IMR-90 (cell line): ENCODE measurements at regions not wholly inside any gene's neighbourhood (a gene's known extent, or its start where the extent isn't known, plus 50 kb on each side); places are given as distances from the start of the nearest gene placed in this dataset.
A peak's percentile ranks its signal among the peaks of the same experiment; 100 is the strongest.

ENCODE experiments used
- ATAC-seq: fragments of 200-7000 bp; cut with Tn5 transposase; 2 replicates; pipeline ENCODE4 v1.9.1; 2020; ENCODE audit warnings: low read depth, mild to moderate bottlenecking, moderate library complexity
- BruUV-seq: library from RNA; stranded (reverse); fragments of 400-500 nt; replicated peaks from 2 replicates; lab custom pipeline; 2021; lab: Mats Ljungman, UMichigan
- CTCF ChIA-PET: fragments of 300-600 bp; formaldehyde crosslinking; extraction: SDS; loops from one replicate; lab custom pipeline; 2021; ENCODE audit warnings: antibody characterized with exemption; lab: Yijun Ruan, JAX
- POLR2A ChIA-PET: fragments of 300-600 bp; sonication (Branson Sonifier 250); formaldehyde crosslinking; loops from one replicate; lab custom pipeline; 2022; ENCODE audit warnings: antibody characterized with exemption; ENCODE audit not compliant: unreplicated experiment; lab: Charles Lee
- DNase-seq: peaks from one replicate; pipeline ENCODE4 v3.0.0; 2013
- H2AFZ ChIP-seq: replicated peaks from 2 replicates; pipeline ENCODE3; 2013; ENCODE audit warnings: low read length, mild to moderate bottlenecking; ENCODE audit not compliant: poor library complexity
- H2AK5ac ChIP-seq: 2 replicates; pipeline ENCODE4 v1.6.1; 2013; ENCODE audit warnings: low read depth, low read length, inconsistent platforms
- H2AK9ac ChIP-seq: replicated peaks from 2 replicates; pipeline ENCODE3; 2013; ENCODE audit warnings: mild to moderate bottlenecking, low read depth, low read length, moderate library complexity; ENCODE audit not compliant: poor library complexity
- H2BK120ac ChIP-seq: 2 replicates; pipeline ENCODE4 v1.6.1; 2013; ENCODE audit warnings: low read depth, low read length, inconsistent platforms
- H2BK15ac ChIP-seq: 3 replicates; pipeline ENCODE4 v1.6.1; 2013; ENCODE audit warnings: low read depth, low read length, inconsistent platforms
- H2BK20ac ChIP-seq: 2 replicates; pipeline ENCODE4 v1.6.1; 2013; ENCODE audit warnings: low read depth, mild to moderate bottlenecking, inconsistent platforms, low read length, moderate library complexity
- H2BK5ac ChIP-seq: 2 replicates; pipeline ENCODE4 v1.6.1; 2013; ENCODE audit warnings: mild to moderate bottlenecking, low read depth, low read length, inconsistent platforms; ENCODE audit not compliant: poor library complexity, severe bottlenecking
- H3K14ac ChIP-seq: replicated peaks from 2 replicates; pipeline ENCODE4 v1.6.1; 2013; ENCODE audit warnings: low read depth, low read length, inconsistent platforms
- H3K18ac ChIP-seq: 2 replicates; pipeline ENCODE4 v1.6.1; 2013; ENCODE audit warnings: low read depth, low read length, control low read depth
- H3K23ac ChIP-seq: 2 replicates; pipeline ENCODE4 v1.6.1; 2013; ENCODE audit warnings: low read depth, low read length, inconsistent platforms
- H3K27ac ChIP-seq: 2 replicates; pipeline ENCODE4 v1.5.1; 2013; ENCODE audit warnings: mild to moderate bottlenecking, control low read depth, low read length; ENCODE audit not compliant: insufficient read depth
- H3K27me3 ChIP-seq: 2 replicates; pipeline ENCODE4 v1.6.1; 2013; ENCODE audit warnings: low read length; ENCODE audit not compliant: control insufficient read depth, insufficient read depth
- H3K36me3 ChIP-seq: 2 replicates; pipeline ENCODE4 v1.6.1; 2013; ENCODE audit warnings: low read length, mixed read lengths; ENCODE audit not compliant: control insufficient read depth, insufficient read depth
- H3K4ac ChIP-seq: 2 replicates; pipeline ENCODE4 v1.6.1; 2013; ENCODE audit warnings: low read depth, low read length, inconsistent platforms
- H3K4me1 ChIP-seq: 2 replicates; pipeline ENCODE4 v1.6.1; 2013; ENCODE audit warnings: low read length, mixed read lengths; ENCODE audit not compliant: control insufficient read depth, insufficient read depth
- H3K4me2 ChIP-seq: 2 replicates; pipeline ENCODE4 v1.6.1; 2013; ENCODE audit warnings: low read depth, mild to moderate bottlenecking, control low read depth, low read length, moderate library complexity
- H3K4me3 ChIP-seq: 2 replicates; pipeline ENCODE4 v1.5.1; 2013; ENCODE audit warnings: low read depth, mild to moderate bottlenecking, control low read depth, low read length, moderate library complexity; ENCODE audit not compliant: insufficient read depth
- H3K56ac ChIP-seq: 2 replicates; pipeline ENCODE4 v1.6.1; 2013; ENCODE audit warnings: low read length, inconsistent platforms; ENCODE audit not compliant: insufficient read depth; ENCODE audit errors: extremely low read depth
- H3K79me1 ChIP-seq, 2 experiments: 2 replicates each; pipeline ENCODE4 v1.6.1; 2013; ENCODE audit warnings: low read length in 2 of 2, inconsistent platforms in 1 of 2, low read depth in 1 of 2
- H3K9ac ChIP-seq: 2 replicates; pipeline ENCODE4 v1.6.1; 2013; ENCODE audit warnings: low read depth, low read length, control low read depth
- H3K9me1 ChIP-seq: 2 replicates; pipeline ENCODE4 v1.6.1; 2013; ENCODE audit warnings: low read length, inconsistent platforms; ENCODE audit not compliant: insufficient read depth
- H3K9me3 ChIP-seq: 2 replicates; pipeline ENCODE4 v1.6.1; 2013; ENCODE audit warnings: low read length; ENCODE audit not compliant: control insufficient read depth, insufficient read depth
- H4K20me1 ChIP-seq: 2 replicates; pipeline ENCODE4 v1.6.1; 2013; ENCODE audit warnings: low read length, inconsistent platforms; ENCODE audit not compliant: insufficient read depth
- H4K5ac ChIP-seq: 2 replicates; pipeline ENCODE4 v1.6.1; 2013; ENCODE audit warnings: mild to moderate bottlenecking, low read depth, low read length, control low read depth
- H4K8ac ChIP-seq, 2 experiments: 2 replicates each; pipeline ENCODE4 v1.6.1; 2013; ENCODE audit warnings: low read depth in 2 of 2, low read length in 2 of 2, control low read depth in 1 of 2, inconsistent platforms in 1 of 2
- H4K91ac ChIP-seq: 2 replicates; pipeline ENCODE4 v1.6.1; 2013; ENCODE audit warnings: low read depth, low read length, inconsistent platforms; ENCODE audit not compliant: insufficient read depth
- FOS ChIP-seq: fragments of 150-350 bp; IDR thresholded peaks from 2 replicates; pipeline ENCODE4 v1.6.1; 2016; ENCODE audit warnings: low read depth, low read length
- MAFK ChIP-seq: IDR thresholded peaks from 2 replicates; pipeline ENCODE4 v1.6.1; 2012; ENCODE audit warnings: low read depth, low read length, improper control_type of control experiment
- NFE2L2 ChIP-seq: fragments of 150-350 bp; IDR thresholded peaks from 2 replicates; pipeline ENCODE4 v1.6.1; 2016; ENCODE audit warnings: low read depth, mild to moderate bottlenecking, low read length
- RAD21 ChIP-seq: IDR thresholded peaks from 2 replicates; pipeline ENCODE4 v1.6.1; 2012; ENCODE audit warnings: low read length, improper control_type of control experiment
- RCOR1 ChIP-seq: IDR thresholded peaks from 2 replicates; pipeline ENCODE4 v1.6.1; 2012; ENCODE audit warnings: mild to moderate bottlenecking, low read length, improper control_type of control experiment; ENCODE audit not compliant: insufficient replicate concordance
- WGBS, 2 experiments: methylation state at CpG; one replicate each; pipeline versions ENCODE4 v1.1.5 to v1.1.7; 2013; ENCODE audit warnings: missing lambda C conversion rate in 2 of 2; ENCODE audit not compliant: insufficient read length in 1 of 2; ENCODE audit errors: extremely low coverage in 2 of 2; 5-methylcytosine and 5-hydroxymethylcytosine counted together
- dilution Hi-C: fragments of 300-500 bp; cut with HindIII; formaldehyde crosslinking; loops from one replicate; pipeline ENCODE4 v1.14.3; 2018; ENCODE audit warnings: low sequenced_read_pairs; ENCODE audit not compliant: unreplicated experiment
- in situ Hi-C: fragments of 300-500 bp; cut with MboI; formaldehyde crosslinking; loops from 3 replicates; pipeline ENCODE4 v1.14.3; 2019; ENCODE audit warnings: low sequenced_read_pairs, inconsistent platforms, mixed read lengths
- intact Hi-C: fragments of 100-400 bp; cut with micrococcal nuclease; formaldehyde crosslinking; loops from 2 replicates; pipeline ENCODE4 v1.10.0; 2022

DNA sequence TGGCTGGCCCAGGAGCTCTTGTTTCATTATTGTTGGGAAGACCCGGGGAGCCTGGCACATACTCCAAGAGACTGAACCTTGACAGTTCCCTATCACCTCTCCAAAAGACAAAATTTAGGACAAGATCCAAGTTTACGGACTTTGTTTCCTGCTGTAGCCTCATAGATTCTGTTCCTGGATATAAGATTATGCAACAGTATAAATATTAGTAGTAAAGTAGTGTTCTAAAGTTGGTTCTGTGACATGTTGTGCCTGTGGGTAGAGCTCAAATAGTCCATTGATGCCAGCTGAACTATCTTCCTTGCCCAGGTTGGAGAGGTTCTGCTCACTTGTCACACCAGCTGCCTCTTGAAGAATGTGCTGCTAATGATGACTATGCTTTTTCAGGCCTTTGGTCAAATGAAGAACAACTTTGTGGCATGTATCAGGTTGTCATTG, 430.2 kb downstream of the DMAC1 start:
- H3K27me3 ChIP-seq: no peaks in the 10 kb centered on the region
- peak overlapping the region; percentile 71 for H2BK120ac ChIP-seq
- peaks cover 15% of the 10 kb centered on the region for H3K4me1 ChIP-seq
- peak overlapping the region; percentile 49; the same call in 2 of the 3 replicates for H2BK15ac ChIP-seq
- intact Hi-C loops (no loop called here), in situ Hi-C loops (no loop called here), dilution Hi-C loops (no loop called here)
- H2BK20ac ChIP-seq: peak overlapping the region; percentile 90; the same call in 1 of the 2 replicates
- no peak overlapping the region for H3K56ac ChIP-seq
- peak overlapping the region; percentile 58; the same call in 1 of the 2 replicates for H3K4ac ChIP-seq
- H4K8ac ChIP-seq: peak overlapping the region; percentile 22 to 73
- no CpG with 5 or more reads among the region's 2 CpGs for WGBS, 2 experiments
- H2AK9ac ChIP-seq: no peak overlapping the region
- H3K36me3 ChIP-seq: no peaks in the 10 kb centered on the region
- ATAC-seq: no peak
- peak overlapping the region; percentile 49 for H2BK5ac ChIP-seq
- no peak overlapping the region for H3K4me3 ChIP-seq
- no peak overlapping the region for H3K9ac ChIP-seq
- no peaks in the 10 kb centered on the region for H3K9me3 ChIP-seq
- no TSS peak for BruUV-seq
- TF ChIP-seq FOS (no peak), NFE2L2 (peak; percentile 15; the same call in 1 of the 2 replicates), RCOR1 (no peak), MAFK (no peak), RAD21 (no peak)
- no peak overlapping the region for H2AFZ ChIP-seq
- peak overlapping the region; percentile 81 for H3K27ac ChIP-seq
- peak overlapping the region; percentile 46 for H2AK5ac ChIP-seq
- H3K79me1 ChIP-seq: no peaks in the 10 kb centered on the region
- H4K20me1 ChIP-seq: no peaks in the 10 kb centered on the region
- DNase-seq: no peak
- peaks cover 2% of the 10 kb centered on the region; the same call in 1 of the 2 replicates for H3K9me1 ChIP-seq
- peak overlapping the region; percentile 46 for H3K14ac ChIP-seq
- POLR2A ChIA-PET: no interaction called here
- H3K18ac ChIP-seq: peak overlapping the region; percentile 56
- H3K4me2 ChIP-seq: no peak overlapping the region
- H3K23ac ChIP-seq: peak overlapping the region; percentile 22; the same call in 1 of the 2 replicates
- H4K91ac ChIP-seq: peak overlapping the region; percentile 53; the same call in 1 of the 2 replicates
- H4K5ac ChIP-seq: peak overlapping the region; percentile 89
- CTCF ChIA-PET: no interaction called here
